ENCODE measurements at regions not wholly inside any gene's neighbourhood (a gene's known extent, or its start where the extent isn't known, plus 50 kb on each side); places are given as distances from the start of the nearest gene placed in this dataset.

DNA sequence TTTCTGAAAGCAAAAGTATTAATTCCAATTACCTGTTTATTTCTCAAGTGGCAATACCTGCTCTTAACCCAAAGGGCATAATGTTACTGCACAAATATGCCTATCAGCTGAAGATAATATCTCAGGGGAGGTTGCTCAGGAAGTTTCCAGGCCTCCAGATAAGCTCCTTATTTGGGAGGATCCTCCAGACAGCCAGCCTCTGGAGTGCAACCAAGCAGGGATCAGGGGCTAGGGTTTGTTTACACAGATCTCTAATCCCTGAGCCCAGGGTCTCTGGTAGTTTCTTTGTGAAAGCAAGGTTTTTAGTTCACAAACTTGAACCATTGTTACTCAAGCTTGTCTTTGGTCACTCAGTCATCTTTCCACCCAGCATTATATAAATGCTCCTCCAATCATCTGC, 124.4 kb downstream of the SLC38A4 start:
- no peak for TF ChIP-seq POLR2A (IDR thresholded peaks at IDR 0.05)
- TF ChIP-seq, protein P1, sequence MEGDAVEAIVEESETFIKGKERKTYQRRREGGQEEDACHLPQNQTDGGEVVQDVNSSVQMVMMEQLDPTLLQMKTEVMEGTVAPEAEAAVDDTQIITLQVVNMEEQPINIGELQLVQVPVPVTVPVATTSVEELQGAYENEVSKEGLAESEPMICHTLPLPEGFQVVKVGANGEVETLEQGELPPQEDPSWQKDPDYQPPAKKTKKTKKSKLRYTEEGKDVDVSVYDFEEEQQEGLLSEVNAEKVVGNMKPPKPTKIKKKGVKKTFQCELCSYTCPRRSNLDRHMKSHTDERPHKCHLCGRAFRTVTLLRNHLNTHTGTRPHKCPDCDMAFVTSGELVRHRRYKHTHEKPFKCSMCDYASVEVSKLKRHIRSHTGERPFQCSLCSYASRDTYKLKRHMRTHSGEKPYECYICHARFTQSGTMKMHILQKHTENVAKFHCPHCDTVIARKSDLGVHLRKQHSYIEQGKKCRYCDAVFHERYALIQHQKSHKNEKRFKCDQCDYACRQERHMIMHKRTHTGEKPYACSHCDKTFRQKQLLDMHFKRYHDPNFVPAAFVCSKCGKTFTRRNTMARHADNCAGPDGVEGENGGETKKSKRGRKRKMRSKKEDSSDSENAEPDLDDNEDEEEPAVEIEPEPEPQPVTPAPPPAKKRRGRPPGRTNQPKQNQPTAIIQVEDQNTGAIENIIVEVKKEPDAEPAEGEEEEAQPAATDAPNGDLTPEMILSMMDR (IDR thresholded peaks at IDR 0.05): no peak

Measured in heart left ventricle (tissue), 13 donors.